ENCODE measurements at regions not wholly inside any gene's neighbourhood (a gene's known extent, or its start where the extent isn't known, plus 50 kb on each side); places are given as distances from the start of the nearest gene placed in this dataset.

DNA sequence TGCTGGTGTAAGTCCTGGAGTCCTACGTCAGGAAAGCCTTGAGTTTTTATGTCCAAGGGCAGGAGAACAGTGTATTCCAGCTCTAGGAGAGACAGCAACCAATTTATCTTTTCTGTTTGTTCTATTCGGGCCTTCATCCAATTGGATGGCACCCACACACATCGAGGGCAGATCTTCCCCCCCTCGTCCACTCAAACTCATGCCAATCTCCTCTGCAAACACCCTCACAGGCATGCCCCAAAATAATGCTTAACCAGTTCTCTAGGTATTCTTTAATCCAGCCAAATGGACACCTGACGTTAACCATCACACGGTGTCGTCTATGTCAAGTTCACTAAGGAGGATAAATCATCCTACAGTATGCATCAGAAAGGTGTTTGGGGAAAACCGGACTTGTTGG is 102.5 kb upstream of the TRPM1 start (continued):
- TF ChIP-seq TCF3 (IDR thresholded peaks at IDR 0.05; ENCODE audit: borderline replicate concordance, insufficient read depth, low read depth, low read length) (no peak), SIX5 (IDR thresholded peaks at IDR 0.05; ENCODE audit: low read depth, low read length, severe bottlenecking) (no peak), ZNF207 (IDR thresholded peaks at IDR 0.05; ENCODE audit: borderline replicate concordance) (no peak), DPF2 (IDR thresholded peaks at IDR 0.05) (no peak), RBBP5 (conservative IDR thresholded peaks at IDR 0.05) (no peak), ZBED1 (IDR thresholded peaks at IDR 0.05; ENCODE audit: borderline replicate concordance) (no peak), E4F1 (IDR thresholded peaks at IDR 0.05; ENCODE audit: borderline replicate concordance, partially characterized antibody) (no peak), PAX5 (IDR thresholded peaks at IDR 0.05; ENCODE audit: borderline replicate concordance, low read depth, low read length) (no peak)

- no peak overlapping the region for H3K9ac ChIP-seq (ENCODE audit: control insufficient read depth, insufficient read depth, low read length)
- intact Hi-C loops (cut with micrococcal nuclease; ENCODE audit: unreplicated experiment) (no loop called here), in situ Hi-C loops (cut with MboI) (no loop called here)
- 81% methylated on average over 14 of the region's 14 CpGs for WGBS (ENCODE audit: insufficient coverage, insufficient replicate concordance, low lambda C conversion rate, missing lambda C conversion rate)
- DNase-seq (ENCODE audit: low read depth, low spot score) (no peak), FAIRE-seq (no peak), ATAC-seq (no peak)
- ChIA-PET RAD21 (ENCODE audit: unreplicated experiment) (interaction anchor here (1.1 to 1.5 kb wide), 2 partner anchors 9 to 228 kb away, joined by 3 to 5 read pairs; no protein-coding TSS in a partner anchor), CTCF (interaction anchor here (0.7 to 14.5 kb wide), 7 partner anchors 8 to 289 kb away, joined by 3 to 197 read pairs (median 3); no protein-coding TSS in a partner anchor), SMC1A (ENCODE audit: uncharacterized antibody, unreplicated experiment) (interaction anchor here (0.5 to 2.3 kb wide), 8 partner anchors 8 to 282 kb away, joined by 3 to 11 read pairs (median 4); no protein-coding TSS in a partner anchor), POLR2A (interaction anchor here (1.5 kb wide), 1 partner anchor 232 kb away, joined by 3 read pairs; no protein-coding TSS in a partner anchor)
- H3K27ac ChIP-seq (ENCODE audit: control insufficient read depth, insufficient read depth): no peak overlapping the region
- no peak overlapping the region for H2AFZ ChIP-seq (ENCODE audit: control insufficient read depth, low read depth, low read length)
- no peaks in the 10 kb centered on the region for H4K20me1 ChIP-seq (ENCODE audit: control insufficient read depth, insufficient read depth)
- H3K36me3 ChIP-seq (ENCODE audit: control insufficient read depth in 2 of 2, insufficient read depth in 2 of 2, low read length in 1 of 2): no peaks in the 10 kb centered on the region
- no peaks in the 10 kb centered on the region for H3K27me3 ChIP-seq (replicated peaks in 1 of 2; ENCODE audit: control insufficient read depth in 2 of 2, insufficient read depth in 2 of 2, low read length in 1 of 2)
- no peak overlapping the region for H3K4me3 ChIP-seq
- H3K4me2 ChIP-seq (ENCODE audit: control insufficient read depth, insufficient read depth): no peak overlapping the region
- no TSS peak for BruUV-seq (replicated peaks)
- H3K79me2 ChIP-seq (ENCODE audit: control insufficient read depth, insufficient read depth, low read length): no peaks in the 10 kb centered on the region
- H3K4me1 ChIP-seq (ENCODE audit: control insufficient read depth, insufficient read depth, low read length): peaks cover 8% of the 10 kb centered on the region
- peaks cover 3% of the 10 kb centered on the region; the same call in 1 of the 3 replicates for H3K9me3 ChIP-seq (replicated peaks; ENCODE audit: control insufficient read depth, insufficient read depth, low read length)
- TF ChIP-seq FOS (IDR thresholded peaks at IDR 0.05; ENCODE audit: borderline replicate concordance, extremely low read depth, insufficient read length): no peak
- no peak for TF ChIP-seq TARDBP (IDR thresholded peaks at IDR 0.05; ENCODE audit: borderline replicate concordance)
- TF ChIP-seq, protein P1, sequence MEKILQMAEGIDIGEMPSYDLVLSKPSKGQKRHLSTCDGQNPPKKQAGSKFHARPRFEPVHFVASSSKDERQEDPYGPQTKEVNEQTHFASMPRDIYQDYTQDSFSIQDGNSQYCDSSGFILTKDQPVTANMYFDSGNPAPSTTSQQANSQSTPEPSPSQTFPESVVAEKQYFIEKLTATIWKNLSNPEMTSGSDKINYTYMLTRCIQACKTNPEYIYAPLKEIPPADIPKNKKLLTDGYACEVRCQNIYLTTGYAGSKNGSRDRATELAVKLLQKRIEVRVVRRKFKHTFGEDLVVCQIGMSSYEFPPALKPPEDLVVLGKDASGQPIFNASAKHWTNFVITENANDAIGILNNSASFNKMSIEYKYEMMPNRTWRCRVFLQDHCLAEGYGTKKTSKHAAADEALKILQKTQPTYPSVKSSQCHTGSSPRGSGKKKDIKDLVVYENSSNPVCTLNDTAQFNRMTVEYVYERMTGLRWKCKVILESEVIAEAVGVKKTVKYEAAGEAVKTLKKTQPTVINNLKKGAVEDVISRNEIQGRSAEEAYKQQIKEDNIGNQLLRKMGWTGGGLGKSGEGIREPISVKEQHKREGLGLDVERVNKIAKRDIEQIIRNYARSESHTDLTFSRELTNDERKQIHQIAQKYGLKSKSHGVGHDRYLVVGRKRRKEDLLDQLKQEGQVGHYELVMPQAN (conservative IDR thresholded peaks at IDR 0.05): no peak
- no peak for TF ChIP-seq KAT2A (conservative IDR thresholded peaks at IDR 0.05; ENCODE audit: control insufficient read depth, low read depth, low read length)
- TF ChIP-seq SMAD5 (IDR thresholded peaks at IDR 0.05; ENCODE audit: low read depth): no peak
- no peak for TF ChIP-seq ZNF217 (IDR thresholded peaks at IDR 0.05)
- TF ChIP-seq SMAD1 (IDR thresholded peaks at IDR 0.05; ENCODE audit: low read depth, partially characterized antibody): no peak
- TF ChIP-seq MXI1 (IDR thresholded peaks at IDR 0.05; ENCODE audit: low read depth, low read length): no peak
- TF ChIP-seq SREBF1 (IDR thresholded peaks at IDR 0.05; ENCODE audit: low read length): no peak
- no peak for TF ChIP-seq PAX5 (IDR thresholded peaks at IDR 0.05; ENCODE audit: borderline replicate concordance, low read depth, low read length)
- no peak for TF ChIP-seq ZSCAN29 (IDR thresholded peaks at IDR 0.05)
- TF ChIP-seq BACH1 (IDR thresholded peaks at IDR 0.05; ENCODE audit: borderline replicate concordance): no peak
Observed at GRCh38 chr15:31206386-31207181, 105.1 kb upstream of the TRPM1 start.
